HG02981 (cell line): ENCODE measurements at regions not wholly inside any gene's neighbourhood (a gene's known extent, or its start where the extent isn't known, plus 50 kb on each side); places are given as distances from the start of the nearest gene placed in this dataset.
"Not testable (repeated sequence)": the region's sequence is repeated elsewhere in the genome, so short reads cannot be mapped to it uniquely, and the experiment has no call there.

Experiments used
- ATAC-seq: cut with Tn5 transposase; IDR thresholded peaks from one replicate; pipeline ENCODE4 v1.9.1; 2021; ENCODE audit warnings: mild to moderate bottlenecking, moderate library complexity; ENCODE audit not compliant: unreplicated experiment

DNA sequence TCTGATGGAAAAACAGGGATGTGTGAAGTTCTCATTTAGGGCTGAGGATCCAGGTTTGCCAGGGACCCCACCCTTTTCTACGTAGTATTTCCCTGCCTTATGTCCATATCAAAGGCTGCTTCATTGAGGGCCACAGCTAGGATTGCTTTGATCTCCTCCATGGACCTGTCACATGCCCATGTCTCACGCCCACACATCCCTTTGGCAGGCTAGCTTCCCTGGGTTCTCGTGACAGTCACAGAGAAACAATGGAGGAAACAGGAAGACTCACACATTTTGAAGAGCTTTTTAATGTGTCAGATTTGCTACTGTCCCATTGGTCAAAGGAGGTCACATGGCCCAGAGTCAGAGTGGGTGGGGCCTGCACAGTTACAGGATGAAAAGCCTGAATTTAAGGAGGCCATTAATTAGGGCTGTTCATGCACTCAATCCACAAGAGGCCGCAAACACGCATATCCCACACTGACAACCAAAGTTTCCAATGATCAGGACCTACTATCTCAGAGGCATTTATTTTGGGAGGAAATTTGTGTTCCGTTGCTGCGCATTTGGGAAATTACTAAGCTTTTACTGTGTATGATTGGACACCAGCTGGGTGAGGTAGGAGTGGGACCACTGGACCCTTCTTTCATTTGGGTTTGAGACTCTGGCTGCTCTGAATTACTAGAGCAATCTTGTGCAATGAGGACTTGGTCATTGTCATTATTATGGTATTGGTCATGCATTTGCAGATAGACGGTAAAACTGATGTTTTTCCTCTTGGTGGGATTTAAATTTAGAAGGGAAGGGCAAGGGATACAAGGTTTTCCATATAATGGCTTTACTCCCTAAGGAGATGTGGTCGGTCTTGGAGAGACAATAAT lies 266.2 kb downstream of the KTN1 start:
- no peak for ATAC-seq

DNA sequence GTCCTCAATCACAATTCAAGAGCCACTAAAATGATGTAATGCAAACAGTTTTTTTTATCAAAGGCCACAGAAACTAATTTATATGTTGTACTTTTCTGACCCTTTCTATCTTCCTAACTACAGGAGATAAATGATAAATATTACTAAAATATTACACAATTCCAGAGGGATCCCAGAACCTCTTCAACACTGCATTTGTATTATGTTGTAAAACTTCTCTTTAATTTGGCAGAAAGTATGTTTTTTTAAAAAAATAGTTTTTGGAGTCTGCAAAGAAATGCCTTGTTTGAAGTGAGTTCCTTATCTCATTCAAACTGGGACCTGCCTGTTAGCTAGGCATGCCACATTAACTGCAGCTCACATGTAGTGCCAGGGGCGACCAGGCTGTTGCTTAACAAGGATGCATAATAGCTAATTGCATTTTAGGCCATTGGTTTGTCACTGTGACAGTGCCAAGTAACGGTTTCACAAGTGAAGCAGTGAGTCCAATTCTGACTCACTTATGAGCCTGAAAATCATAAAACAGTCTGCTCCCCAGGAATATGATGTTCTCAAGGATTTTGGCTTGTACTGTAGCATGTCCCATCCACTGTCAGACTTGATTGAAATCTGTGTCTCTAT lies 266.9 kb downstream of the KTN1 start:
- no peak for ATAC-seq

DNA sequence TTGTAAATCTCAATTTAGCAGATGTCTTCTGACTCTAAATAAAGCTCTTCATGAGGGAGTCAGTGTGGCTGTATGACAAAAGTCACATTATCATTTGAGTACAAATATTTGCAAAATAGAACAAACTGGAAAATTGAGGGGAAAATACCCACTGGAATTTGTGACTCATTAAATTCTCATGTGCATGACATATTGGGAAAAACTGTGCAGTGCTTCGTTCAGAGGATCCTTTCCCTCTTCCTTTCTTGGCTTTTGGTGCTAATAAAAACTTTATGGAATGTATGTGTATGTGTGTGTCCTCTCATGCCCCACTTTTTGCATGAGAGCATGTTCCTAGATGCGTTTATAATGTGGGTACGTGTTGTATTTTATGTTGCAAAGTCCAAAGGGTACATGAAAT lies 267.8 kb downstream of the KTN1 start:
- no peak for ATAC-seq

DNA sequence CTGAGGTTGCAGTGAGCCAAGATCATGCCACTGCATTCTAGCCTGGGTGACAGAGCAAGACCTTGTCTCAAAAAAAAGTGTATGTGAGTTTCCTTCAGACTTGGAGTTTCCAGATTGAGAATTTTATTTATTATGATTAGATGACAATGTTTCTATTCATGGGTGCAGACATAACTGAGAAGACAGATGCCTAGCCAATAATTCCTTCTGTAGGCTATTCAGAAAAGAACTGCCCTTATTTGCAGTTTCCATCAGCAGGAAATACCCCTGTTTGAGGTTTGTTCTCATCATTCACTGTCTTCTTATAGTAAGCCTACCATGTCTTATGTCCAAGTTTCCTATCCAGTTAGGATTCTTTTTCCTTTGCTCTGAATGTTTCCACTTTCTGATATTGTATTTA lies 269.0 kb downstream of the KTN1 start:
- ATAC-seq: no peak

DNA sequence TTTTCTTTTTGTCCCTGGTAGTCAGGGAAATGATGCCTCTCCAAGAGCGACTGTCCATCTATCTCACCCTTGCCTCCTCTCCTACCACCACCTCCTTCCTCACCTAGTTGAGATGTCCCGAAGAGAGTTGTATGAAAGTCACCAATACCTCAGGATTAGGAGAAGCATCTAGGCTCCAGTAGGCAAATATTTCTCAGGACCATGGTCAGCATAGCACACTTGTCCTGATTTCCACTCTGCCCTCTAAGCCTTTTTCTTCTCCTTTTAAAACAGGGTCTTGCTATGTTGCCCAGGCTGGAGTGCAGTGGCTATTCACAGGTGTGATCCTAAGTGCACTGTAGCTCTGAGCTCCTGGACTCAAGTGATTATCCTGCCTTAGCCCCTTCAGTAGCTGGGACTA lies 268.4 kb upstream of the PELI2 start:
- no peak for ATAC-seq

DNA sequence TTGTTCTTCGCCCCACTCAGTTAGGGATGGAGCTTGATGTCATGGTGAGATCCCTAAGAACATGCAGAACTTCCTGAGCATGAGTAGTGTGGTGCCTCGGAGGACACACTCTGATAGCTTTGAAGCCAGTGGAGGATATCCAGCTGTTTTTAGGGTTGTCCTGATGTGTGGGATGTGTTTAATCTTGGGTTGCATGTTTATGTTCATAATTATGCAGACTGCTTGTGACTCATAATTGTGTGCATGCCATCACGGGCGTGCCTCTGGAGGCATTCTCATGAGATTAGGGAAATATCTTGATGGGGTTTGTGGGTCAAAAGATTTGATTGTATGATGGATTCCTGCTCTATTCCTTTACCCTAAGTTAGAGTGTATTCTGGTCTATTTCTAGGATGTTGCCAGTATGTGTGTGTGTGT lies 267.4 kb upstream of the PELI2 start:
- no peak for ATAC-seq

DNA sequence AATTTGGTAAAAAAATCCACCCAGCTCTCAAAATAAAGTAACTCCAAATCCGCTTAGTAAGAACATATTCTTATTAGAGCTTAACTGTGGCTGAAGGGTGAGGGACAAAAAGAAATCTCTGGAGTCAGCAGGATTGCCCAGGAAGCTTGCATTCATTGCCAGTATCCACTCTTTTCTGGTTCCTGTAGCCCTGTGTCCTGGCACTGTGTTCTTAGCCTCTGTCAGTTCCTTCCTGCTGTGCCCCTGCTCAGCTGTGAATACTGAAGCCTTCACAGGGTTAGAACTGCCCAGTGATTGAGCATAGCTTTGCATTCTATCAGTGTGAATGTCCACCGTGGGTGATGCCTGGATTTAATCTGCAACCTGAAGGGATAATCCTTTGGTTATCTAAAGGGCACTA lies 266.9 kb upstream of the PELI2 start:
- no peak for ATAC-seq

DNA sequence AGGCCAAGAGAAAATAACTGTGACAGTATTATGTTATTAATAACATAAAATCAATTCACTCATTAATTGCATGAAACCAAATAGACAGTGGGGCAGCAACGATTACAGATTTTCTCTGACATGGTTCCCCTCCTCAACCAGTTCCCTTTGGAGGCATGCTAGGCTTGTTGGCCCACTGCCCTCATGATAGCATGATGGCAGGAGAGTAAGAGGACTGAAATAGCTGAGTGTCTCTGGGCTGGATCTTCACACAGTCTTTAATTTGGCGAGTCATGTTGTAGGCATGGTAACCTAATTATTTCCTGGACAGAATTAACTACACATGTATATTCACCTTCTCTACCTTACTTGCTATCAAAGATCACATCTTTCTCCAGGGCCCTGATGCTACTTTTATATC lies 266.2 kb upstream of the PELI2 start:
- ATAC-seq: no peak

DNA sequence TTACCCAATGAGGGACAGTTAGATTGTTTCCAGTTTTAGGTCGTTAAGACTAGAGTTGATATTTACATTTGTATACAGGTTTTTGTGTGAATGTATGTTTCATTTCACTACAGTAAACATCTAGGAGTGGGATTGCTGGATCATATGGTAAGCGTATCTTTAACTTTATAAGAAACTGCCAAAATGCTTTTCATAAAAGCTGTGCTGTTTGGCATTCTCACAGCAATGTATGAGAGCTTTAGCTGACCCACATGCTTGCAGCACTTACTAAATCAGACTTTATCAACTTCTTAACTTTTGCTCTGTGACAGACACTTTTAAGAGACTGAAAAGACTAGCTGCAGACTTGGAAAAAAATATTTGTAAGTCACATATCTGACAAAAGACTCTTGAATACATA lies 262.5 kb upstream of the PELI2 start:
- no peak for ATAC-seq

DNA sequence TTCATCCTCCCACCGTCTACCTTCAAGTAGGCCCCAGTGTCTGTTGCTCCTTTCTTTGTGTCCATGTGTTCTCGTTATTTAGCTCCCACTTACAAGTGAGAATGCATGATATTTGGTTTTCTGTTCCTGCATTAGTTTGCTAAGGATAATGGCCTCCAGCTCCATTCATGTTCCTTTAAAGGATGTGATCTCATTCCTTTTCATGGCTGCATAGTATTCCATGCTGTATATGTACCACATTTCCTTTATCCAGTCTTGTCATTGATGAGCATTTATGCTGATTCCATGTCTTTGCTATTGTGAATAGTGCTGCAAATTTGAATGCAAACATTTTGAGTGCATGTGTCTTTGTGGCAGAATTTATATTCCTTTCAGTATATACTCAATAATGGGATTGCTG lies 259.6 kb upstream of the PELI2 start:
- ATAC-seq: no peak

DNA sequence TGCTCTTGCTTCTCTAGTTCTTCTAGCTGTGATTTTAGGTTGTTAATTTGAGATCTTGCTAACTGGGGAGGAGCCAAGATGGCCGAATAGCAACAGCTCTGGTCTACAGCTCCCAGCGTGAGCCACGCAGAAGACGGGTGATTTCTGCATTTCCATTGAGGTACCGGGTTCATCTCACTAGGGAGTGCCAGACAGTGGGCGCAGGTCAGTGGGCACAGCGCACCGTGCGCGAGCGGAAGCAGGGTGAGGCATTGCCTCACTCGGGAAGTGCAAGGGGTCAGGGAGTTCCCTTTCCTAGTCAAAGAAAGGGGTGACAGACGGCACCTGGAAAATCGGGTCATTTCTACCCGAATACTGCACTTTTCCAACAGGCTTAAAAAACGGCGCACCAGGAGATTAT lies 256.6 kb upstream of the PELI2 start:
- ATAC-seq: not testable (repeated sequence)

DNA sequence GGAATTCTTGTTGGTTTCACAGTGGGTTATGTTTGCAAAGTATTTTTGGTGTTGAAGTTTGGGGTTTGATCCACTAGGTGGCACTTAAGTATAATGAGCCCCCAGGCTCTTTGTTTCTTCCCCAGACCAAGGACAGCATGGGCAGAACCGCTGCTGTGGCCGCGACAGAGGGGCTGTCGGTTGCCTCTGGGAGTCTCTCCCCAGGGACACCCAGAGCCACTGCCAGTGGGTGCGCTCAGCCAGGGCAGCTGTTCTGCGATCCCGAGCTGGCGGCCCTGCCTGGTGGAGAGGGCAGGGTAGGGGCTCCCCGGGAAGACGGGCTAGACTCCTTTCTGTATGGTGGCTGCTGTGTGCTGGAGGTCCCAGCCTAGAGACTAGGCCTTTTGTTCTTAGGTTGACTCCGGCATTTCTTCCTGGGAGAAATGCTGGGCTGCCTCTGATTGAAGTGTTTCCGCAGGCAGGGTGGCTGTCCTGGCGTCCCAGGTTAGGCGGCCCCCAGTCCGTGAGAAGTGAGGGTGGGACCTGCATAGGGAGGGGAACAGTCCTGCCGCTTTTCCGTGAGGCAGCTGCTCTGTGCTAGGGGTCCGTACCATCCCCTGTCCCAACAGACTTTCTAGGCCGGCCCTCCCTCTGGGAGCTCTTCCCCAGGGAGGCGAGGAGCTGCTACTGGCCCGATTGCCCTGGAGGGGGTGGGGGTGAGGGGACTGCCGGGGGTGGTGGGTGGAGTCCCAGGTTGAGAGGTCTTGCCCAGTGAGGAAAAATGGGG lies 253.1 kb upstream of the PELI2 start:
- ATAC-seq: no peak

DNA sequence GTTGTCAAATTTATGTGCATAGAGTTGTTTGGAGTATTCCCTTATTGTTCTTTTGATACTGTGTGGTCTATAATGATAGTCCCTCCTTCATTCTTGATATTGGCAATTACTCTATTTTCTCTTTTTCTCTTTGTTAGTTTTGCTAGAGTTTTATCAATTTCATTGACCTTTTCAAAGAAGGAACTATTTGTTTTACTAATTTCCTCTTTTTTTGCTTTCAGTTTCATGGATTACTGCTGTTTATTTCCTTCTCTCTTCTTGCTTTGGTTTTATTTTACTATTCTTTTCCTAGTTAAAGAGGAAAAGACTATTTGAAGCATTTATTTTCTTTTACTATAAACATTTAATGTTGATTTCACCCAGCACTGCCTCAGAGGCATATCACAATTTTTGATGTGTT lies 250.9 kb upstream of the PELI2 start:
- no peak for ATAC-seq

DNA sequence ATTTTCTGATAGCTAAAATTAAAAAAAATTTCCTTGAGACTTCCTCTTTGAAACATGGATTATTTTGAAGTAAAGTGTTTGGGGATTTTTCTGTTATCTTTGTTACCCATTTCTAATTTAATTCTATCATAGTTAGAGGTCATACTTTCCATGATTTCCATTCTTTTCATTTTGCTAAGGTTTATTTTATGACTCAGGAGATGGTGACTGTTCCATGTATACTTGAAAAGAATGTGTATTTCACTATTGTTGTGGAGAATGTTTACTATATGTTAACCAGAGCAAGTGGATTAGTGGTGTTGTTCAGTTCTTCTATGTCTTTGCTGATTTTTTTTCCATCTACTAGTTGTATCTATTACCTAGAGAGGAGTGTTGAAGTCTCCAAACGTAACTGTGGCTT lies 250.5 kb upstream of the PELI2 start:
- ATAC-seq: no peak

DNA sequence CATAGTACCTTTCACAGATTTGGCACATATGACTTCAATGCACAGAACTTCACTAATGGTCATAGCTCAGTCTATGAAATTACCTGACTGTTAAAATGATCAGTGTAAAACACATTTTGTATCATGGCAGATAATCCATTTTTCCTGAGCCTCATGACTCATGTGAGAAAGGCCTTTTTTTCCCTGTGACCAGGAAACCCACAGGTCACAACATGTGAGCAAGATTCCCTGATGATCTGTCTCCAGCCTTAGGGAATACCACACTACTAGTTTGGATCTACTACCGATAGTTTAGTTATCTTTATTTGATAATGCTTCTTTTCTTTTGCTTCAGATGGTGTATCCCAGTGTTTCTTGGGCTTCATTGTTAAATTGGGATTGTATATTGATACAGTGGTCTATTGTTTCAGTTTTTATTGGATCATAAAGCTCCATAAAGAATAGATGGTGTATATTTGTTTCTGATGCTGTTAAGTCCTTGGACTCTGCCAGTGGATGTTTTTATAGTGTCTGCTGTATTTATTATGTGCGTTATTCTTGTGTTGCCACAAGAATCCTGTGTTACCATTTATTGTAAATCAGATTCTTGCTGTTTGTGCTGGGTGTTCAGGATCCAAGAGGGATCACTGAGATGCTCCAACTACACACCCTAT lies 248.7 kb upstream of the PELI2 start:
- ATAC-seq: no peak

DNA sequence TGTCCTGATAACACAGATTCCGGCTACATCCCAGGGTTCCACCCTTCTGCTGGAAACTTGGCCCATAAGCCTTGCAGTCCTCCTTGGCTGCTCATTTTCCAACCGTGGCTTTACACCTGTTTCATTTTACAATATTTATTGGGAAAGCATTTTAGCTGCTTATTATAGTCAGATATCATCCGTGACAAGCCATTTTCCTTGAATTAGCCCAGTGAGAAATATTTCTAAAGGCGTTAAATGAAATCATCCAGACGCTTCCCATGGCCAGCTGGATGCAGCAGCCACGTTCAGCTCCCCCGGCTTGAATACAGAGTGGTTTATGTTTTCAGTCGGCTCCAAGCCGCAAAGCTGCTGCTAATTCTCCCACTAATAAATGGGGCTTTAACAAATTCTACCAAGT lies 245.0 kb upstream of the PELI2 start:
- no peak for ATAC-seq

DNA sequence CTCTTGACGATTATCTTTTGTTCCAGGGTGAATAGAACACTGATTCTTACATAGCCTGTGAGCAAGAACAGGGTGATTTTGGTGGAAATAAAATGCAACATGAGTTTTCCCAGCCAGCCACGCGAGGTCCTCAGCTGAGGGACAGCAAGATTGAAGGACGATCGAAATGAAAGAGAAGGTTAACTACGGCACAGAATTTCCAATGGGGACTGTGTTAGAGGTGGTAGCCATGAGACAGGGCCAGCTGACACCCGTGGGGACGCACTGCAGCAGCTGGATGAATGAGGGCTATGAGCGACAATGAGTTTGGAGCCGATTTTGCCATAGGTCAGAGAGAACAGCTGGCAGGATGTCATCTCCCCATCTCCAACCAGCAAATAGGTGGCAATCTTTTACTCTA lies 243.4 kb upstream of the PELI2 start:
- no peak for ATAC-seq

DNA sequence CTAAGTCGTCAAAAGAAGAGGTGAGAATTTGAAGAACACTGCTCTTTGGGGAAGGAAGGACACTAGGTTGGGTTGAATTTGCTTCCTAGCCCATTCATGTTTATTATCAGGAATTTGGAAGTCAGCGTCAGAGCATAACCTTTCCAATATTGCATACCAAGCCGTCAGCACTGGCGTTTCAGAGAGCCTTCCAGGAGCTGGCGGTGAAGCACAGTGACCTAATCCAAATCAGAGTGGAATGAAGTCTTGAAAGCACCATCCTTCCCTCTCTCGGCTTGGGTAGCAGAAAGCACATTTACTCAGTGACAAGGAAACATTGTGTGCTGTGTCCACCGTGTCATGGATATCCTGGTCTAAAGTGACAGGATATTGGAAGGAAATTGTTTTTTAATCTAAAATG lies 240.3 kb upstream of the PELI2 start:
- ATAC-seq: no peak

DNA sequence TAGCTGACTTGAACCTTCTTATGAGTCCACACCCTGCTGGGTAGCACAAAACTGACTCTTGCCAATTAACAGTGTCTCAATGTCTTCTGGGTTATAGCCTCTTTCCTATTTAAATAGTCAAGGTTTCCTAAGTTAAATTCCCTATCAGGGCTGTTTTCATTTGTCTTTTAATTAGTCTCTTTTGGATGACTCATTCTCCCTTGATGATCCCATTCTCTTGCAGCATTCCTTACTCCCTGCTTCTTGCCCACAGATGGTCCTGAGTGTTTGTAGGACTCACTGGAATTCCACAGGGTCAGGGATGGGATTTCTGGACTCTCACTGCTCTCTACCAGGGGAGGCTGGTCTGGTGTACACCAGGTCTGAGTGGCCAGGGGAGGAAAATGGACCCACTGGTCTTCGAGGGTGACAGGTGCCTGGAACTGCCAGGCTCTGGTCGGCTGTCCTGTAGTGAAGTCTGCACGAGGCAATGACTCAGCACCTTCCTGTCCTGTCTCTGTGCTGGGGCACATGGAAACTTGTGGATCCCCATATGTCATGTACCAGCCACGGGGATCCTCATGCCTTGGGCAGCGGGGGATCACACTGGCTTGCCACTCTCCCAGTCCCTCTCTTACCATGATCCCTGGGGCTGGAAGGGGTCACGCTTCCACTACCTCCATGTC lies 236.5 kb upstream of the PELI2 start:
- ATAC-seq: no peak

DNA sequence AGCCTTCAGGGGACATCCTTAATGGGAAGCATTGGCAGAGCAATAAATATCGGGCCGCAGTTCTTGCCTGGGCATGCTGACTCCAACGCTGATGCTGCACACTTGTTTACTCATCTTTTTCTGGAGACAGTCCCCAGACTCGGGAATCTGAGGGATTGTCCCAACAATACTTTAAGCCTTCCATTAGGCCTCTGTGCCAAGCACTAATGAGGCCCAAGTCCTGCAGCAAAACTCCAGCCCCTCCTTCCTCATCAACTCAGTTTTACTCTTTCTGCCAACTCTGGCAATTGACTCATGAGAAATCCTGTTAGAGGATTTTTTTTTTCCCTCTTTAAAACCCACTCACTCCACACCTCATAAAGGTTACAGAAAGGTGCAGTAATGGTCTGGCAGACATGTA lies 233.4 kb upstream of the PELI2 start:
- ATAC-seq: no peak

DNA sequence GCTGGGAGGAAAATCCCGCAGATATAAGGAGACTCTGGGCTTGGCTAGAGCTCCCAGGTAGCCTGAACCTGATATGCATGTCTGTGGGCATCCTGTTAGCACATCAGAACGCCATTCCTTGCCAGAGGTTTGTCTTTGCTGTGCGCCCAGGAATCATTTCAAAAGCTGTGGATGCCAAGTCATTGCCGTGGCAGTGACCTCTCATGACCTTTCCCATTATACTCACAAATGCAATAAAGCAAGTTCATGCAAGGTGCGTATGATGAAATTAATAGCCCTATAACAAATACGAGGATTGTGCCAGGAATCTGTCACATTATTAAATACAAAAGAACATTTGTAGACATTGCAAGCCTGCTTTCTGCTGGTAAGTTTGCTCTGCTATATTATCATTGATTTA lies 229.1 kb upstream of the PELI2 start:
- no peak for ATAC-seq
